ENCODE measurements at regions not wholly inside any gene's neighbourhood (a gene's known extent, or its start where the extent isn't known, plus 50 kb on each side); places are given as distances from the start of the nearest gene placed in this dataset.

DNA sequence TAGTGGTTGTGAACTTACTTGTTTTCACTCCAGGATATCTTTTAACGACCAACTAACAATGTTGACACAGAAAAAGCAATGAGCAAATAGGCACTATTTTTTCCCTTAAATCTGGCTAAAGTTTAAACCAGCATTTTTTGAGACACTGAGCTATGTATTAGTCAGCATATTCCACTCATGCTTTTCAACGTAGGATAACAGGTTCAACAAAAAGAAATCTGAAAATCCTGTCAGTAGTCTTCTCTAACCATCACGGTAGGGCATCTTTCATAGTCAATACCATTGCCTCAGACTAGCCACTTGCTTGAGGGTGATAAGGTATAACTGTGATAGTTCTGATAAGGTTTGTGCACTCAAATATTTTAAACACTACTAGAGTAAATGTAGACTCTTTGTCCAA, 1177.3 kb upstream of the NUDT12 start:
- no peak for TF ChIP-seq POLR2A (IDR thresholded peaks at IDR 0.05)
- no peak for TF ChIP-seq POLR2AphosphoS5 (IDR thresholded peaks at IDR 0.05)
- TF ChIP-seq, protein P1, sequence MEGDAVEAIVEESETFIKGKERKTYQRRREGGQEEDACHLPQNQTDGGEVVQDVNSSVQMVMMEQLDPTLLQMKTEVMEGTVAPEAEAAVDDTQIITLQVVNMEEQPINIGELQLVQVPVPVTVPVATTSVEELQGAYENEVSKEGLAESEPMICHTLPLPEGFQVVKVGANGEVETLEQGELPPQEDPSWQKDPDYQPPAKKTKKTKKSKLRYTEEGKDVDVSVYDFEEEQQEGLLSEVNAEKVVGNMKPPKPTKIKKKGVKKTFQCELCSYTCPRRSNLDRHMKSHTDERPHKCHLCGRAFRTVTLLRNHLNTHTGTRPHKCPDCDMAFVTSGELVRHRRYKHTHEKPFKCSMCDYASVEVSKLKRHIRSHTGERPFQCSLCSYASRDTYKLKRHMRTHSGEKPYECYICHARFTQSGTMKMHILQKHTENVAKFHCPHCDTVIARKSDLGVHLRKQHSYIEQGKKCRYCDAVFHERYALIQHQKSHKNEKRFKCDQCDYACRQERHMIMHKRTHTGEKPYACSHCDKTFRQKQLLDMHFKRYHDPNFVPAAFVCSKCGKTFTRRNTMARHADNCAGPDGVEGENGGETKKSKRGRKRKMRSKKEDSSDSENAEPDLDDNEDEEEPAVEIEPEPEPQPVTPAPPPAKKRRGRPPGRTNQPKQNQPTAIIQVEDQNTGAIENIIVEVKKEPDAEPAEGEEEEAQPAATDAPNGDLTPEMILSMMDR (IDR thresholded peaks at IDR 0.05) = no peak
